ENCODE measurements at regions not wholly inside any gene's neighbourhood (a gene's known extent, or its start where the extent isn't known, plus 50 kb on each side); places are given as distances from the start of the nearest gene placed in this dataset.

DNA sequence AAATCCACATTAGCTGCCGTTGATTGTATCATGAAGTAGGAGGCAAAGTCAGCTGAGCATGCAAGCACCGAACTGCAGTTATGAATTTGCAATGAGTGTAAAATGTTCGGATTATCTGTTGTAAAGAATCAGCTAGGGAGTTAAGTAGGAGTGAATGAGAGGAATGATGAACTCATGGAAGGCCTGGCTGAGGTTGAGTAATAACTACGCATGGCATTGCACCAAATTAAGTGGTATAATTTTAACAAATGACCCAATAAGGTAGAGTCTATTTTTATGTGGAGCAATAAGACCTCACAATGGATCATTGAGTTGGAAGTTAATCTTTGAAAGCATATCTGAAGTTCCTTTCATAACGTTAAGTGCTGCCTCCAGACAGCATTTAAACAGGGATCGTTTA, 288.2 kb upstream of the CHST9 start:
- no peak for TF ChIP-seq EZH2 (IDR thresholded peaks at IDR 0.05; ENCODE audit: low read length, missing control alignments)
- TF ChIP-seq, protein P1, sequence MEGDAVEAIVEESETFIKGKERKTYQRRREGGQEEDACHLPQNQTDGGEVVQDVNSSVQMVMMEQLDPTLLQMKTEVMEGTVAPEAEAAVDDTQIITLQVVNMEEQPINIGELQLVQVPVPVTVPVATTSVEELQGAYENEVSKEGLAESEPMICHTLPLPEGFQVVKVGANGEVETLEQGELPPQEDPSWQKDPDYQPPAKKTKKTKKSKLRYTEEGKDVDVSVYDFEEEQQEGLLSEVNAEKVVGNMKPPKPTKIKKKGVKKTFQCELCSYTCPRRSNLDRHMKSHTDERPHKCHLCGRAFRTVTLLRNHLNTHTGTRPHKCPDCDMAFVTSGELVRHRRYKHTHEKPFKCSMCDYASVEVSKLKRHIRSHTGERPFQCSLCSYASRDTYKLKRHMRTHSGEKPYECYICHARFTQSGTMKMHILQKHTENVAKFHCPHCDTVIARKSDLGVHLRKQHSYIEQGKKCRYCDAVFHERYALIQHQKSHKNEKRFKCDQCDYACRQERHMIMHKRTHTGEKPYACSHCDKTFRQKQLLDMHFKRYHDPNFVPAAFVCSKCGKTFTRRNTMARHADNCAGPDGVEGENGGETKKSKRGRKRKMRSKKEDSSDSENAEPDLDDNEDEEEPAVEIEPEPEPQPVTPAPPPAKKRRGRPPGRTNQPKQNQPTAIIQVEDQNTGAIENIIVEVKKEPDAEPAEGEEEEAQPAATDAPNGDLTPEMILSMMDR (conservative IDR thresholded peaks at IDR 0.05 in 1 of 2, IDR thresholded peaks at IDR 0.05 in 1 of 2; ENCODE audit: low read depth in 1 of 2, low read length in 2 of 2), result no peak
- Histone ChIP-seq H3K4me1 (ENCODE audit: control insufficient read depth, extremely low read depth, insufficient read depth, low read length) (no peaks in the 10 kb centered on the region), H3K4me3 (replicated peaks in 1 of 4; ENCODE audit: control extremely low read depth in 1 of 4, insufficient read depth in 1 of 4, low read depth in 3 of 4, low read length in 4 of 4) (no peak overlapping the region), H3K9me3 (ENCODE audit: control insufficient read depth, insufficient read depth, low read depth, low read length) (no peaks in the 10 kb centered on the region), H4K20me1 (ENCODE audit: control insufficient read depth, extremely low read depth, insufficient read depth, low read length) (no peaks in the 10 kb centered on the region), H3K27ac (ENCODE audit: insufficient read depth, low read length) (no peak overlapping the region), H3K9ac (ENCODE audit: insufficient read depth, low read length) (no peak overlapping the region), H3K36me3 (ENCODE audit: control insufficient read depth, insufficient read depth, low read length) (no peaks in the 10 kb centered on the region), H2AFZ (ENCODE audit: low read length) (no peak overlapping the region), H3K4me2 (ENCODE audit: extremely low read depth, insufficient read depth, low read length) (no peak overlapping the region), H3K27me3 (ENCODE audit: control insufficient read depth, insufficient read depth, low read length) (no peaks in the 10 kb centered on the region), H3K79me2 (ENCODE audit: control insufficient read depth, insufficient read depth, low read length) (no peaks in the 10 kb centered on the region)
- no peak for DNase-seq (ENCODE audit: low read depth in 2 of 2)

DNA sequence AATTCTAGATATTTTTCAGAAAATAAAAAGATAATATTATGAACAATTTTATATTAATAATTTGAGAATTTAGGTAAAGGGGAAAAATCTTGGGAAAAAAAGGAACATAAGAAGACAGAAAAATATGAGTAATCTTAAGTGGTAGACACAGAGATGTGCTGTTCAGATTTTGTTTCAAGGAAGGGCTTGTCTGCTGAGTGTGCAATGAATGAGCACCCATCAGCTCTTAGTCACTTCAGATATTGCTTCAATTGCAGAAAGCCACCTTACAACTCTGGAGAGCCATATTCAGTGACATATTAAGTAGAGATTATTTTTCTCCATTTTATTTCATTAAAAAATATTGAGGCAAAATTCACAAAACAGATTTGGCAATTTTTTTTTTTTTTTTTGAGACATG, 282.0 kb upstream of the CHST9 start:
- DNase-seq (ENCODE audit: low read depth in 2 of 2), result no peak
- Histone ChIP-seq H3K4me1 (ENCODE audit: control insufficient read depth, extremely low read depth, insufficient read depth, low read length) (no peaks in the 10 kb centered on the region), H4K20me1 (ENCODE audit: control insufficient read depth, extremely low read depth, insufficient read depth, low read length) (no peaks in the 10 kb centered on the region), H3K4me3 (replicated peaks in 1 of 4; ENCODE audit: control extremely low read depth in 1 of 4, insufficient read depth in 1 of 4, low read depth in 3 of 4, low read length in 4 of 4) (no peak overlapping the region), H2AFZ (ENCODE audit: low read length) (no peak overlapping the region), H3K79me2 (ENCODE audit: control insufficient read depth, insufficient read depth, low read length) (no peaks in the 10 kb centered on the region), H3K4me2 (ENCODE audit: extremely low read depth, insufficient read depth, low read length) (no peak overlapping the region), H3K9me3 (ENCODE audit: control insufficient read depth, insufficient read depth, low read depth, low read length) (no peaks in the 10 kb centered on the region), H3K36me3 (ENCODE audit: control insufficient read depth, insufficient read depth, low read length) (no peaks in the 10 kb centered on the region), H3K9ac (ENCODE audit: insufficient read depth, low read length) (no peak overlapping the region), H3K27ac (ENCODE audit: insufficient read depth, low read length) (no peak overlapping the region), H3K27me3 (ENCODE audit: control insufficient read depth, insufficient read depth, low read length) (no peaks in the 10 kb centered on the region)
- TF ChIP-seq, protein P1 (conservative IDR thresholded peaks at IDR 0.05 in 1 of 2, IDR thresholded peaks at IDR 0.05 in 1 of 2; ENCODE audit: low read depth in 1 of 2, low read length in 2 of 2), result no peak
- no peak for TF ChIP-seq EZH2 (IDR thresholded peaks at IDR 0.05; ENCODE audit: low read length, missing control alignments)

DNA sequence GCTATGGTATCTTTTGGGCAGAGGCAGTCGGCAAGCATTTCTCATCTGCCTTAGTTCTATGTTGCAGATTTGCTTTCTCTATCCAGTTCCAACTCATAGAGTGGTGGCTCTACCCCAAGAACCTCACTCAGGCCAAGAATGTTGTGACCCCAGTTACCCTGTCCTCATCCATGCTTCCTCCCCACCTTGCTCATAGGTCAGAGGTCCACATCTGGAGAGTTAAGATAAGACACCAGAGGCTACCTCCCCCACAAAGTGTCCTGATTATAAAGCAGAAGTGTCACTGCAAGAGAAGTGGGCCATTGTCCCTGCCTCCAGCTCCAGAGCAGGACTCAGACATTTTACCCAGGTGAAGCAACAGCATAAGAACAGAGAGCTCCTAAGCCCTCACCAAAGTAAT, 276.8 kb upstream of the CHST9 start:
- H3K27ac ChIP-seq (ENCODE audit: insufficient read depth, low read length), result no peak overlapping the region
- no peaks in the 10 kb centered on the region for H3K79me2 ChIP-seq (ENCODE audit: control insufficient read depth, insufficient read depth, low read length)
- no peaks in the 10 kb centered on the region for H3K36me3 ChIP-seq (ENCODE audit: control insufficient read depth, insufficient read depth, low read length)
- DNase-seq (ENCODE audit: low read depth in 2 of 2), result no peak
- no peak overlapping the region for H2AFZ ChIP-seq (ENCODE audit: low read length)
- H3K4me2 ChIP-seq (ENCODE audit: extremely low read depth, insufficient read depth, low read length), result no peak overlapping the region
- no peaks in the 10 kb centered on the region for H4K20me1 ChIP-seq (ENCODE audit: control insufficient read depth, extremely low read depth, insufficient read depth, low read length)
- H3K27me3 ChIP-seq (ENCODE audit: control insufficient read depth, insufficient read depth, low read length), result no peaks in the 10 kb centered on the region
- H3K4me3 ChIP-seq (replicated peaks in 1 of 4; ENCODE audit: control extremely low read depth in 1 of 4, insufficient read depth in 1 of 4, low read depth in 3 of 4, low read length in 4 of 4), result no peak overlapping the region
- no peaks in the 10 kb centered on the region for H3K4me1 ChIP-seq (ENCODE audit: control insufficient read depth, extremely low read depth, insufficient read depth, low read length)
- H3K9ac ChIP-seq (ENCODE audit: insufficient read depth, low read length), result no peak overlapping the region
- no peaks in the 10 kb centered on the region for H3K9me3 ChIP-seq (ENCODE audit: control insufficient read depth, insufficient read depth, low read depth, low read length)
- TF ChIP-seq, protein P1 (conservative IDR thresholded peaks at IDR 0.05 in 1 of 2, IDR thresholded peaks at IDR 0.05 in 1 of 2; ENCODE audit: low read depth in 1 of 2, low read length in 2 of 2), result no peak
- no peak for TF ChIP-seq EZH2 (IDR thresholded peaks at IDR 0.05; ENCODE audit: low read length, missing control alignments)

All from fibroblast of lung (primary cell).